PC-9 (cell line): ENCODE measurements at regions not wholly inside any gene's neighbourhood (a gene's known extent, or its start where the extent isn't known, plus 50 kb on each side); places are given as distances from the start of the nearest gene placed in this dataset.
A peak's percentile ranks its signal among the peaks of the same experiment; 100 is the strongest.

ENCODE experiments used
- BruUV-seq: library from RNA; stranded (reverse); fragments of 400-500 nt; replicated peaks from 2 replicates; lab custom pipeline; 2021; lab: Mats Ljungman, UMichigan
- CTCF ChIA-PET: fragments of 300-600 bp; sonication (Branson Sonifier 250); formaldehyde crosslinking; loops from one replicate; lab custom pipeline; 2022; ENCODE audit warnings: antibody characterized with exemption; lab: Charles Lee
- POLR2A ChIA-PET: fragments of 300-600 bp; sonication (Branson Sonifier 250); formaldehyde crosslinking; loops from one replicate; lab custom pipeline; 2022; ENCODE audit warnings: antibody characterized with exemption; ENCODE audit not compliant: unreplicated experiment; lab: Charles Lee
- DNase-seq, 2 experiments: peaks; one replicate each; pipeline versions ENCODE4 v3.0.0 to v3.0.0-alpha.2; 2015 to 2022; ENCODE audit warnings: mixed read lengths in 1 of 2
- H2AFZ ChIP-seq: fragments of 200-600 bp; sonication (generic); 2 replicates; pipeline ENCODE4 v1.8.1; 2017; ENCODE audit warnings: antibody characterized with exemption
- H3F3A ChIP-seq: fragments of 200-600 bp; sonication (generic); 2 replicates; pipeline ENCODE4 v1.8.1; 2017; ENCODE audit warnings: antibody characterized with exemption, mild to moderate bottlenecking, low read depth; ENCODE audit not compliant: insufficient read depth
- H3K27ac ChIP-seq: fragments of 200-600 bp; sonication (generic); 2 replicates; pipeline ENCODE4 v1.6.1; 2016; ENCODE audit warnings: mixed run types
- H3K27me3 ChIP-seq: fragments of 200-600 bp; sonication (generic); 2 replicates; pipeline ENCODE4 v1.6.1; 2016; ENCODE audit warnings: low read depth, mixed run types; ENCODE audit not compliant: insufficient read depth
- H3K36me3 ChIP-seq: fragments of 200-600 bp; sonication (generic); 2 replicates; pipeline ENCODE4 v1.6.1; 2016; ENCODE audit warnings: low read depth, mixed run types
- H3K4me1 ChIP-seq: fragments of 200-600 bp; sonication (generic); replicated peaks from 2 replicates; pipeline ENCODE4 v1.6.1; 2016; ENCODE audit warnings: mixed run types; ENCODE audit not compliant: insufficient read depth
- H3K4me2 ChIP-seq: fragments of 200-600 bp; sonication (generic); 2 replicates; pipeline ENCODE4 v1.6.1; 2017; ENCODE audit warnings: mixed run types
- H3K4me3 ChIP-seq: fragments of 200-600 bp; sonication (generic); 2 replicates; pipeline ENCODE4 v1.6.1; 2016; ENCODE audit warnings: mixed run types
- H3K79me2 ChIP-seq: fragments of 200-600 bp; sonication (generic); 2 replicates; pipeline ENCODE4 v1.6.1; 2017; ENCODE audit warnings: low read depth, mixed run types
- H3K9me2 ChIP-seq: fragments of 200-600 bp; sonication (generic); 2 replicates; pipeline ENCODE4 v1.8.1; 2017; ENCODE audit warnings: mild to moderate bottlenecking; ENCODE audit not compliant: insufficient read depth
- H3K9me3 ChIP-seq: fragments of 200-600 bp; sonication (generic); 2 replicates; pipeline ENCODE4 v1.8.1; 2016; ENCODE audit warnings: low read depth; ENCODE audit not compliant: insufficient read depth
- H4K20me1 ChIP-seq: fragments of 200-600 bp; sonication (generic); 2 replicates; pipeline ENCODE4 v1.8.1; 2017; ENCODE audit not compliant: insufficient read depth
- EZH2 ChIP-seq: fragments of 200-600 bp; sonication (generic); IDR thresholded peaks from 2 replicates; pipeline ENCODE4 v1.8.0; 2017; ENCODE audit warnings: antibody characterized with exemption, low read depth
- intact Hi-C: fragments of 100-400 bp; cut with micrococcal nuclease; formaldehyde crosslinking; loops from one replicate; pipeline ENCODE4 v1.10.0; 2022; ENCODE audit not compliant: unreplicated experiment
- TF ChIP-seq, protein P1 (sequence below): fragments of 200-600 bp; sonication (generic); conservative IDR thresholded peaks from 2 replicates; pipeline ENCODE4 v1.6.1; 2017; ENCODE audit warnings: mixed run types, antibody characterized with exemption, mild to moderate bottlenecking, moderate library complexity

DNA sequence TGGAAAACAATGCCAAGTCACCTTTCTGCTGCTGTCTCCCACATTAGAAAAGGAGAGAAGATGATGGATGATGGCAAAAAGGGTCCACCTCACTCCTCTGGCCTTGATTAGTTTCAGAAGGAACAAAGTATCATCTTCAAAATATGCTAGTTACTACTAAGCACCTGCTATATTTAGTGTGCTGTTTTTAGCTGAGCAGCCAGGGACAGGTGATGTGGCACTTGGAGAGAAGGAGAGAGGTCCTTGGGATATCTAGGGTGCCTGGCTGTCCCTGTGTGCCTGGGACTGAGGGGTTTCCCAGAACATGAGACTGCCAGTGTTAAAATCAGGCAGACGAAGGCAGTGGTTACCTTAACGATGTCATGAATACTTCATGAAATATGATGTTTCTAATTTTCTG, 235.5 kb upstream of the NT5C1B start:
- Histone ChIP-seq H3K9me2 (no peaks in the 10 kb centered on the region), H3K4me1 (peaks cover 66% of the 10 kb centered on the region), H3K79me2 (no peaks in the 10 kb centered on the region), H3K9me3 (no peaks in the 10 kb centered on the region), H3K27me3 (no peaks in the 10 kb centered on the region), H4K20me1 (no peaks in the 10 kb centered on the region), H3K4me2 (peak overlapping the region; percentile 58), H3K4me3 (no peak overlapping the region), H3K27ac (peak overlapping the region; percentile 57), H2AFZ (no peak overlapping the region), H3K36me3 (no peaks in the 10 kb centered on the region), H3F3A (peaks cover 26% of the 10 kb centered on the region)
- ChIA-PET CTCF (interaction anchor here (0.6 kb wide), 1 partner anchor 297 kb away, joined by 8 read pairs; no protein-coding TSS in a partner anchor), POLR2A (no interaction called here)
- intact Hi-C loops = loop anchor here (1.0 to 5.0 kb wide), 3 partner anchors 166 to 317 kb away; no protein-coding TSS in a partner anchor
- no peak for DNase-seq
- no TSS peak for BruUV-seq
- no peak for TF ChIP-seq EZH2
- TF ChIP-seq, protein P1, sequence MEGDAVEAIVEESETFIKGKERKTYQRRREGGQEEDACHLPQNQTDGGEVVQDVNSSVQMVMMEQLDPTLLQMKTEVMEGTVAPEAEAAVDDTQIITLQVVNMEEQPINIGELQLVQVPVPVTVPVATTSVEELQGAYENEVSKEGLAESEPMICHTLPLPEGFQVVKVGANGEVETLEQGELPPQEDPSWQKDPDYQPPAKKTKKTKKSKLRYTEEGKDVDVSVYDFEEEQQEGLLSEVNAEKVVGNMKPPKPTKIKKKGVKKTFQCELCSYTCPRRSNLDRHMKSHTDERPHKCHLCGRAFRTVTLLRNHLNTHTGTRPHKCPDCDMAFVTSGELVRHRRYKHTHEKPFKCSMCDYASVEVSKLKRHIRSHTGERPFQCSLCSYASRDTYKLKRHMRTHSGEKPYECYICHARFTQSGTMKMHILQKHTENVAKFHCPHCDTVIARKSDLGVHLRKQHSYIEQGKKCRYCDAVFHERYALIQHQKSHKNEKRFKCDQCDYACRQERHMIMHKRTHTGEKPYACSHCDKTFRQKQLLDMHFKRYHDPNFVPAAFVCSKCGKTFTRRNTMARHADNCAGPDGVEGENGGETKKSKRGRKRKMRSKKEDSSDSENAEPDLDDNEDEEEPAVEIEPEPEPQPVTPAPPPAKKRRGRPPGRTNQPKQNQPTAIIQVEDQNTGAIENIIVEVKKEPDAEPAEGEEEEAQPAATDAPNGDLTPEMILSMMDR = no peak

DNA sequence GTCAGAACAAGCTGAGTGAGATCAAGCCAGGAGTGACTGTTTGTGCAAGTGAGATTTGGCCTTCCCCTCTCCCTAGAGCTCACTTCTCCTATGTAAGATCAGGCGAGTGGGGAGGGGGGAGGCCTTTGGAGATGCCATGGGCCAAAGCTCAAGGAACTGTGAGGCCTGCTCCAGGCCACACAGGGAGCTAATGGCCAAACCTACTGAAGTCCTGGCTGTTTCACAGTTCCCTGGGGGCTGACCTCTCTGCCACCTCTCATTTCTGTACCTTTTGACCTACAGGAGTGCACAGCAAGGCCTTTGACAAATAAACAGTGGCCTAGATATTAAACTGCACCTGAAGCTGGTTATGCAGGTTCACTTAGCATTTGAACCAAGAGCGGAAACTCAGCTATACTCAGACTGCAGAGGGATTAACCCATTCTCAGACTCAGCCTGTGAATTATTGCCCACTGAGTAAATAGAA, 235.0 kb upstream of the NT5C1B start:
- Histone ChIP-seq H3K79me2 (no peaks in the 10 kb centered on the region), H4K20me1 (no peaks in the 10 kb centered on the region), H3K4me2 (peak overlapping the region; percentile 58), H3K27ac (peak overlapping the region; percentile 57), H2AFZ (no peak overlapping the region), H3K4me1 (peaks cover 63% of the 10 kb centered on the region), H3K27me3 (no peaks in the 10 kb centered on the region), H3K9me3 (no peaks in the 10 kb centered on the region), H3K36me3 (no peaks in the 10 kb centered on the region), H3K4me3 (no peak overlapping the region), H3F3A (peaks cover 23% of the 10 kb centered on the region), H3K9me2 (no peaks in the 10 kb centered on the region)
- no TSS peak for BruUV-seq
- ChIA-PET POLR2A (no interaction called here), CTCF (interaction anchor here (0.6 to 0.8 kb wide), 5 partner anchors 297 to 859 kb away, joined by 3 to 8 read pairs (median 3); no protein-coding TSS in a partner anchor)
- TF ChIP-seq, protein P1 = no peak
- no peak for TF ChIP-seq EZH2
- intact Hi-C loops = loop anchor here (1.0 kb wide), 1 partner anchor 167 kb away; no protein-coding TSS in a partner anchor
- peak; percentile 67 to 96 for DNase-seq

DNA sequence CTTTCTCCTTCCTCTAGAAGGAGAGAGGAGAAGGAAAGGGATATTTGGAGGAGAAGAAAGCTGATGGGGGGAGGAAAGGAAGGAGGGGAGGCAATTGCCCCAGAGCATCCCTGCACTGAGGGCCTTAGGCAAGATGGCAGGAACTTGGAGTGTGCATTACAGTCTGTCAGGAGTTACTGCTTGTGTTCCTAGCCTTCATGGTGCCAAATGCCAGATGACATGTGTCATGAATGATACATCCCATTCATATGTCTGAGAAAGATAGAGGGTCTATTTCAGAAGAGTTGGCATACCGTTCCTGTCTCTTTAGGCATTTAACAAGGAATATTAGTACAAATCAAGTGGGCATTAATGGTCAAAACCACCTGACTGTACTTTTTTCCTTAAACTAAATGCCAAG, 232.1 kb upstream of the NT5C1B start:
- Histone ChIP-seq H3K9me3 (no peaks in the 10 kb centered on the region), H3K4me3 (no peak overlapping the region), H3K4me2 (no peak overlapping the region), H3K27me3 (no peaks in the 10 kb centered on the region), H3F3A (peaks cover 11% of the 10 kb centered on the region; the same call in 1 of the 2 replicates), H3K79me2 (no peaks in the 10 kb centered on the region), H3K9me2 (no peaks in the 10 kb centered on the region), H3K27ac (no peak overlapping the region), H3K4me1 (peaks cover 35% of the 10 kb centered on the region), H2AFZ (no peak overlapping the region), H4K20me1 (no peaks in the 10 kb centered on the region), H3K36me3 (no peaks in the 10 kb centered on the region)
- ChIA-PET CTCF (interaction anchor here (0.6 kb wide), 1 partner anchor 367 kb away, joined by 4 read pairs; no protein-coding TSS in a partner anchor), POLR2A (no interaction called here)
- no TSS peak for BruUV-seq
- intact Hi-C loops = no loop called here
- no peak for DNase-seq
- no peak for TF ChIP-seq EZH2
- TF ChIP-seq, protein P1 = no peak
